ENCODE measurements at regions not wholly inside any gene's neighbourhood (a gene's known extent, or its start where the extent isn't known, plus 50 kb on each side); places are given as distances from the start of the nearest gene placed in this dataset.

GRCh38 chrY:7979770-7980169 is 1068.2 kb upstream of the AMELY start:
- TF ChIP-seq CTCF (IDR thresholded peaks at IDR 0.05; ENCODE audit: insufficient read depth, low read length, severe bottlenecking), result no peak
- FAIRE-seq (no peak), DNase-seq (ENCODE audit: low read depth) (peak; percentile 83)
- Histone ChIP-seq H3K27me3 (ENCODE audit: control insufficient read depth, insufficient read depth, low read length) (no peaks in the 10 kb centered on the region), H3K4me3 (ENCODE audit: low read depth, low read length) (no peak overlapping the region), H3K36me3 (ENCODE audit: control insufficient read depth, insufficient read depth, low read length) (no peaks in the 10 kb centered on the region)

DNA sequence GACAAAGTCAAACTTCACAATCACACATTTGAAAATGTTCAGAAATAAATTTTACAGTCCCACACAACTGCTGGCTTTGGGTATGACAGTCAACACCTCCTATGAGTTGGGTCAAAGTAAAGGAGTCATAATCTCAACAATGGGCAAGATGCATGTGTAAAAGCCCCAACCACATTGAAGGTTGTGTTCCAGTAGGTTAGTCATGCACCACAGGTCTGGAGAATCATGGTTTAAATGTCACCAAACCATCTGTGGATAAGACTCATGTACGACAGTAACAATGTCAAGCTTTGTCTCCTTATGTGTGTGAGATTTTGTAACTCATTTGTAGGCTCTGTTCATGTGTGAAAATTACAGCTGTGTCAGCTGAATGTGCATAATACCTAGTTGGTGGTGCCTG is 1065.7 kb upstream of the AMELY start:
- no peak for TF ChIP-seq CTCF (IDR thresholded peaks at IDR 0.05; ENCODE audit: insufficient read depth, low read length, severe bottlenecking)
- no peaks in the 10 kb centered on the region for H3K27me3 ChIP-seq (ENCODE audit: control insufficient read depth, insufficient read depth, low read length)
- FAIRE-seq (no peak), DNase-seq (ENCODE audit: low read depth) (no peak)
- H3K4me3 ChIP-seq (ENCODE audit: low read depth, low read length), result no peak overlapping the region
- H3K36me3 ChIP-seq (ENCODE audit: control insufficient read depth, insufficient read depth, low read length), result no peaks in the 10 kb centered on the region

DNA sequence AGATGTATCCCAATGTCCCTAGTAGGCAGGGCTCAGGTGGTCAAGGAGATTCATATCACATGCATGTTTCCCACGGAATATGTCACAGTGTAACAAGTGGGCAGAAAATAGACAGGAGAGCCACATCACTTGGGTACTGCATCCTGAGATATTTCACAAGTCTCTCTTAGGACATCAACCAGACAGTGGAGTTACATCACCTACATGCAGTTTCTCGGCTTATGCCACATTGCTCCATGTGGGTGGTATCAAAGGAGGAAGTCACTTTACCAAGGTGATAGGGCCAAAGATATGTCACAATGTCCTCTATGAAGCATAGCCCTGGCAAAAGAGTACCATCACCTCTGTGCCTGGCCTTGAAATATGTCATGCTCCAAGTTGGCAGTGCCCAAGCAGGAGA is 1056.7 kb upstream of the AMELY start:
- Histone ChIP-seq H3K27me3 (ENCODE audit: control insufficient read depth, insufficient read depth, low read length) (no peaks in the 10 kb centered on the region), H3K4me3 (ENCODE audit: low read depth, low read length) (no peak overlapping the region), H3K36me3 (ENCODE audit: control insufficient read depth, insufficient read depth, low read length) (no peaks in the 10 kb centered on the region)
- FAIRE-seq, result no peak
- no peak for TF ChIP-seq CTCF (IDR thresholded peaks at IDR 0.05; ENCODE audit: insufficient read depth, low read length, severe bottlenecking)
- no peak for DNase-seq (ENCODE audit: low read depth)

DNA sequence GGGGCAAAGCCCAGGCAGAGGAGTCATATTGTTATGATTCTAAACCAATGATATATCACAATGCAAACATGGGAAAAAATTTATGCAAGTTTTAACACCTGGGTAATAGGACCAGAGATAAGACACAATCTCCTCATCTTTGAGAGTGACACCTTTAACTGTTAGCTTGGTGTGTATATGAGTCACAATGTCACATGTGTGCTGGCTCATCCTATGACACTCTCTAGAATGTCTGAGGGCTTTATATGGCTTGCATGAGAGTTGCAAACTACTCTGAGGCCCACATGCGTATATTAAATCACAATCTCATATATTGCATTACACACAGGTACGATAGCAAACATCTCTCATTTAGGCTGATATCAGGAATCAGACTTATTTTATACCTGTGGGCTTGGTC is 1055.4 kb upstream of the AMELY start:
- Histone ChIP-seq H3K4me3 (ENCODE audit: low read depth, low read length) (no peak overlapping the region), H3K36me3 (ENCODE audit: control insufficient read depth, insufficient read depth, low read length) (no peaks in the 10 kb centered on the region), H3K27me3 (ENCODE audit: control insufficient read depth, insufficient read depth, low read length) (no peaks in the 10 kb centered on the region)
- DNase-seq (ENCODE audit: low read depth), result no peak
- TF ChIP-seq CTCF (IDR thresholded peaks at IDR 0.05; ENCODE audit: insufficient read depth, low read length, severe bottlenecking), result no peak
- FAIRE-seq, result no peak

DNA sequence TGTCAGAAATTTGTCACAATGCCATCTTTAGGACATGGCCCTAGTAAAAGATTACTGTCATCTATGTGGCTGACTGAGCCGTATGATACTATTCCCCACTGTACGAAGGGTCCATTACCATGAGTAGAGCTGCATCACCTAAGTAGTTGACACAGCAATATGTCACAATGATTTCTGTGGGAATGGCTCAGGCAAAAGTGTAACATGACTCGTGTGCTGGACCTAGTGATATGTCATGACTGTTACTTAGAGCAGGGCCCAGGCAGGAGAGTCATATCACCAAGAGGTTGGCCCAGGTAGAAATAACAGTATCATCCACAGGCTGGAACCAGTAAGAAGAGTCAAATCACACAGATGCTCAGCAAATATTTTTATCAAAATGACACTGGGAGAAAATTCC is 1051.8 kb upstream of the AMELY start:
- Histone ChIP-seq H3K4me3 (ENCODE audit: low read depth, low read length) (no peak overlapping the region), H3K27me3 (ENCODE audit: control insufficient read depth, insufficient read depth, low read length) (no peaks in the 10 kb centered on the region), H3K36me3 (ENCODE audit: control insufficient read depth, insufficient read depth, low read length) (no peaks in the 10 kb centered on the region)
- TF ChIP-seq CTCF (IDR thresholded peaks at IDR 0.05; ENCODE audit: insufficient read depth, low read length, severe bottlenecking), result no peak
- DNase-seq (ENCODE audit: low read depth) (no peak), FAIRE-seq (no peak)

GRCh38 chrY:7962350-7962749 is 1050.8 kb upstream of the AMELY start:
- no peak for TF ChIP-seq CTCF (IDR thresholded peaks at IDR 0.05; ENCODE audit: insufficient read depth, low read length, severe bottlenecking)
- no peak for FAIRE-seq
- H3K27me3 ChIP-seq (ENCODE audit: control insufficient read depth, insufficient read depth, low read length), result no peaks in the 10 kb centered on the region
- no peaks in the 10 kb centered on the region for H3K36me3 ChIP-seq (ENCODE audit: control insufficient read depth, insufficient read depth, low read length)
- no peak for DNase-seq (ENCODE audit: low read depth)
- H3K4me3 ChIP-seq (ENCODE audit: low read depth, low read length), result no peak overlapping the region
